ENCODE measurements at regions not wholly inside any gene's neighbourhood (a gene's known extent, or its start where the extent isn't known, plus 50 kb on each side); places are given as distances from the start of the nearest gene placed in this dataset.
A peak's percentile ranks its signal among the peaks of the same experiment; 100 is the strongest.
"Not testable (repeated sequence)": the region's sequence is repeated elsewhere in the genome, so short reads cannot be mapped to it uniquely, and the experiment has no call there.

DNA sequence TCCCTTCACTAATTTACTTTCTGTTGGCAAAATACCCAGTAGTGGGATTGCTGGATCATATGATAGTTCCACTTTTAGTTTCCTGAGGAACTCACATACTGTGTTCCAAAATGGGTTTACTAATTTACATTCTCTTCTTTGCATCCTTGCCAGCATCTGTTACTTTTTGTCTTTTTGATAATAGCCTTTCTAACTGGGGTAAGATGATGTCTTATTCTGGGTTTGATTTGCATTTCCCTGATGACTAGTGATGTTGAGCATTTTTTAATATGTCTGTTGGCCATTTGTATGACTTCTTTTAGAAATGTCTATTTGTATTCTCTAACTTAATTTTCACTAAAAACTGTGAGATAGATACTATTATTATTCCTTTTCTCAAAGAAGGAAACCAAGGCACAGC lies 411.7 kb downstream of the SOCS6 start:
- Histone ChIP-seq H3K4me1 (ENCODE audit: control insufficient read depth in 2 of 3, insufficient read depth in 2 of 3, low read depth in 1 of 3, low read length in 3 of 3) (no peaks in the 10 kb centered on the region), H3K4me3 (ENCODE audit: low read length in 3 of 3) (no peak overlapping the region), H3K36me3 (ENCODE audit: control insufficient read depth in 2 of 3, insufficient read depth in 3 of 3, low read length in 3 of 3) (no peaks in the 10 kb centered on the region), H3K27me3 (ENCODE audit: control insufficient read depth, insufficient read depth, low read length) (no peaks in the 10 kb centered on the region), H3K27ac (ENCODE audit: low read depth in 2 of 2, low read length in 2 of 2) (no peak overlapping the region), H3K9me3 (ENCODE audit: control insufficient read depth in 2 of 3, insufficient read depth in 1 of 3, low read length in 3 of 3) (no peaks in the 10 kb centered on the region), H3K9ac (ENCODE audit: low read length in 3 of 3) (no peak overlapping the region)
- DNase-seq = no peak
- FAIRE-seq = no peak
- TF ChIP-seq, protein P1, sequence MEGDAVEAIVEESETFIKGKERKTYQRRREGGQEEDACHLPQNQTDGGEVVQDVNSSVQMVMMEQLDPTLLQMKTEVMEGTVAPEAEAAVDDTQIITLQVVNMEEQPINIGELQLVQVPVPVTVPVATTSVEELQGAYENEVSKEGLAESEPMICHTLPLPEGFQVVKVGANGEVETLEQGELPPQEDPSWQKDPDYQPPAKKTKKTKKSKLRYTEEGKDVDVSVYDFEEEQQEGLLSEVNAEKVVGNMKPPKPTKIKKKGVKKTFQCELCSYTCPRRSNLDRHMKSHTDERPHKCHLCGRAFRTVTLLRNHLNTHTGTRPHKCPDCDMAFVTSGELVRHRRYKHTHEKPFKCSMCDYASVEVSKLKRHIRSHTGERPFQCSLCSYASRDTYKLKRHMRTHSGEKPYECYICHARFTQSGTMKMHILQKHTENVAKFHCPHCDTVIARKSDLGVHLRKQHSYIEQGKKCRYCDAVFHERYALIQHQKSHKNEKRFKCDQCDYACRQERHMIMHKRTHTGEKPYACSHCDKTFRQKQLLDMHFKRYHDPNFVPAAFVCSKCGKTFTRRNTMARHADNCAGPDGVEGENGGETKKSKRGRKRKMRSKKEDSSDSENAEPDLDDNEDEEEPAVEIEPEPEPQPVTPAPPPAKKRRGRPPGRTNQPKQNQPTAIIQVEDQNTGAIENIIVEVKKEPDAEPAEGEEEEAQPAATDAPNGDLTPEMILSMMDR (IDR thresholded peaks at IDR 0.05; ENCODE audit: borderline replicate concordance, extremely low read depth, insufficient read depth) = no peak
- intact Hi-C loops (cut with DNase I) = no loop called here

DNA sequence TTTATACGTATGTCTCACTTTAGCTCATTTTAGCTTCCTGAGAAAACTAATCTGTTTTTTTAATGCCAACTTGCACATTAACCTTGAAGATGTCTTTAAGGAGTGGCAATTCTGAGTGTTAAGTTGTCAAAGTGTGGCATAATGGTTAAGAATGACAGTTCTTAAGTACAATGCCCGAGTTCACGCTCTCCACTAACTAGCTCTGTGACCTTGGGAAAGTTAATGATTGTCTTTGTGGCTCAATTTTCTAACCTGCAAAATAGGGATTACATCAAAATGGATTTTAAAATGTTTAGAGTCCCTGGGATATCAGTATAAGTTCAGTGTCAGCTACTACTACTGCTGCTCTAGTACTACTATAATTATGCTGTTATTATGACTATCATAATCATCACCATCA lies 409.7 kb downstream of the SOCS6 start:
- H3K9ac ChIP-seq (ENCODE audit: low read length in 3 of 3) = no peak overlapping the region
- no peak overlapping the region for H3K27ac ChIP-seq (ENCODE audit: low read depth in 2 of 2, low read length in 2 of 2)
- intact Hi-C loops (cut with DNase I) = no loop called here
- no peaks in the 10 kb centered on the region for H3K9me3 ChIP-seq (ENCODE audit: control insufficient read depth in 2 of 3, insufficient read depth in 1 of 3, low read length in 3 of 3)
- H3K4me1 ChIP-seq (ENCODE audit: control insufficient read depth in 2 of 3, insufficient read depth in 2 of 3, low read depth in 1 of 3, low read length in 3 of 3) = no peaks in the 10 kb centered on the region
- FAIRE-seq (no peak), DNase-seq (no peak)
- H3K4me3 ChIP-seq (ENCODE audit: low read length in 3 of 3) = no peak overlapping the region
- TF ChIP-seq, protein P1 (IDR thresholded peaks at IDR 0.05; ENCODE audit: borderline replicate concordance, extremely low read depth, insufficient read depth) = no peak
- H3K27me3 ChIP-seq (ENCODE audit: control insufficient read depth, insufficient read depth, low read length) = no peaks in the 10 kb centered on the region
- no peaks in the 10 kb centered on the region for H3K36me3 ChIP-seq (ENCODE audit: control insufficient read depth in 2 of 3, insufficient read depth in 3 of 3, low read length in 3 of 3)

DNA sequence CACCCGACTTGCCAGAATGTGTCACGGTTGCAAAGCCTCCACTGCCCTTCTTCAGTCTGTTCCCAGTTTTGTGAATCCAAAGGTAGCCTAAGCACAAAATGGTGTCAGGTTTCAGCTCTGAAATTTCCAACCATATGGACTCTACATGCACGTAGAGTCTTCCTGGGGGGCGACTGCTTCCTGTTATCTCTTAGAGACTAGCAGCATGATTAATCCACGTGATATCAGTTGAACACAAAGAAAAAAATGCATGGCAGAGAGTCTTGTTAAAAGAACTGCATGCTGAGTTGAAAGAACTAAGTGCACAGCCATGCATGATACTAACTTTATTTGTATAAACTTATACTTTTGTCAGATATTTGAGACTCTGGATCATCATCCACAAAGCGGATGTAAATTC lies 404.4 kb downstream of the SOCS6 start:
- no peaks in the 10 kb centered on the region for H3K4me1 ChIP-seq (ENCODE audit: control insufficient read depth in 2 of 3, insufficient read depth in 2 of 3, low read depth in 1 of 3, low read length in 3 of 3)
- no peak overlapping the region for H3K9ac ChIP-seq (ENCODE audit: low read length in 3 of 3)
- FAIRE-seq (no peak), DNase-seq (peak in 2 of 5 donors; percentile 7 to 14)
- H3K36me3 ChIP-seq (ENCODE audit: control insufficient read depth in 2 of 3, insufficient read depth in 3 of 3, low read length in 3 of 3) = no peaks in the 10 kb centered on the region
- H3K27ac ChIP-seq (ENCODE audit: low read depth in 2 of 2, low read length in 2 of 2) = no peak overlapping the region
- TF ChIP-seq, protein P1 (IDR thresholded peaks at IDR 0.05; ENCODE audit: borderline replicate concordance, extremely low read depth, insufficient read depth) = no peak
- H3K27me3 ChIP-seq (ENCODE audit: control insufficient read depth, insufficient read depth, low read length) = no peaks in the 10 kb centered on the region
- no peaks in the 10 kb centered on the region for H3K9me3 ChIP-seq (ENCODE audit: control insufficient read depth in 2 of 3, insufficient read depth in 1 of 3, low read length in 3 of 3)
- no peak overlapping the region for H3K4me3 ChIP-seq (ENCODE audit: low read length in 3 of 3)
- intact Hi-C loops (cut with DNase I) = no loop called here

DNA sequence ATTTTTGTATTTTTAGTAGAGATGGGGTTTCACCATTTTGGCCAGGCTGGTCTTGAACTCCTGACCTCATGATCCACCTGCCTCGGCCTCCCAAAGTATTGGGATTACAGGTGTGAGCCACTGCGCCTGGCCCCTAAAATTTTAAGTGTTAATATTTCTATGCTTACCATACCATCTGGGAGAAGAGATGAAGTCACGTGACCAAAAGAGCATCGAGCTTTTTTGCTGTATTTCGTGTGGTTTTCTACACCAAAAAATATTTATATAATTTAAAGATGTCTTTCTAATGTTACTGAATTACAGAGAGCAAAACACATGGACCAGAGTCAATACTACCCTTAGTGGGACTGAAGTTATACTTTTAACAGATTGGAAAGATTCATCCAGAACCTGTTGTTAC lies 400.9 kb downstream of the SOCS6 start:
- FAIRE-seq; DNase-seq; H3K36me3 ChIP-seq (ENCODE audit: control insufficient read depth in 2 of 3, insufficient read depth in 3 of 3, low read length in 3 of 3); H3K4me3 ChIP-seq (ENCODE audit: low read length in 3 of 3); H3K9me3 ChIP-seq (ENCODE audit: control insufficient read depth in 2 of 3, insufficient read depth in 1 of 3, low read length in 3 of 3); H3K4me1 ChIP-seq (ENCODE audit: control insufficient read depth in 2 of 3, insufficient read depth in 2 of 3, low read depth in 1 of 3, low read length in 3 of 3); H3K27ac ChIP-seq (ENCODE audit: low read depth in 2 of 2, low read length in 2 of 2); H3K9ac ChIP-seq (ENCODE audit: low read length in 3 of 3); intact Hi-C loops (cut with DNase I); H3K27me3 ChIP-seq (ENCODE audit: control insufficient read depth, insufficient read depth, low read length): not testable (repeated sequence)
